Naive thymus-derived CD4-positive, alpha-beta T cell (primary cell): ENCODE measurements at regions not wholly inside any gene's neighbourhood (a gene's known extent, or its start where the extent isn't known, plus 50 kb on each side); places are given as distances from the start of the nearest gene placed in this dataset.

Experiments used
- ATAC-seq: fragments of 150-1000 bp; cut with Tn5 transposase; 2 replicates; pipeline ENCODE4 v1.10.0; 2021; ENCODE audit warnings: mild to moderate bottlenecking, moderate library complexity
- CTCF ChIA-PET: fragments of 350-600 bp; sonication (Branson Sonifier 250); formaldehyde crosslinking; loops from one replicate; lab custom pipeline; 2021; ENCODE audit warnings: antibody characterized with exemption; lab: Charles Lee
- POLR2A ChIA-PET: fragments of 350-600 bp; sonication (Branson Sonifier 250); formaldehyde crosslinking; loops from one replicate; lab custom pipeline; 2021; ENCODE audit warnings: antibody characterized with exemption, inconsistent platforms; lab: Charles Lee
- DNase-seq, 9 donors: peaks; one replicate each; pipeline versions ENCODE4 v3.0.0 to v3.0.0-alpha.2; 2020 to 2022; ENCODE audit warnings: mixed read lengths in 1 of 9
- H3K27ac ChIP-seq: one replicate; pipeline ENCODE4 v1.7.0; 2013; ENCODE audit warnings: mild to moderate bottlenecking, low read depth, low read length, moderate library complexity
- H3K27me3 ChIP-seq, 2 donors: one replicate each; pipeline ENCODE4 v1.7.0; 2013; ENCODE audit warnings: low read length in 2 of 2, mild to moderate bottlenecking in 2 of 2, moderate library complexity in 2 of 2; ENCODE audit not compliant: control insufficient read depth in 2 of 2, insufficient read depth in 2 of 2
- H3K36me3 ChIP-seq, 3 experiments: 1 replicate in 2 of 3; 2 replicates in 1 of 3; pipeline ENCODE4 v1.7.0; 2013; ENCODE audit warnings: low read length in 3 of 3, mild to moderate bottlenecking in 3 of 3, moderate library complexity in 1 of 3; ENCODE audit not compliant: insufficient read depth in 3 of 3, control insufficient read depth in 2 of 3
- H3K4me1 ChIP-seq, 2 donors: one replicate each; pipeline ENCODE4 v1.7.0; 2013; ENCODE audit warnings: low read length in 2 of 2, mild to moderate bottlenecking in 2 of 2, moderate library complexity in 1 of 2; ENCODE audit not compliant: control insufficient read depth in 2 of 2, insufficient read depth in 2 of 2
- H3K4me3 ChIP-seq: 2 replicates; pipeline ENCODE4 v1.7.0; 2013; ENCODE audit warnings: mild to moderate bottlenecking, low read length
- H3K9me3 ChIP-seq, 3 experiments: 1 replicate in 2 of 3; 2 replicates in 1 of 3; pipeline ENCODE4 v1.7.0; 2013; ENCODE audit warnings: low read length in 3 of 3; ENCODE audit not compliant: control insufficient read depth in 2 of 3
- H3K27ac Mint-ChIP-seq, 9 donors: one replicate each; pipeline ENCODE4 v1.8.0; 2020 to 2022; ENCODE audit warnings: mixed read lengths in 9 of 9, mild to moderate bottlenecking in 8 of 9, moderate library complexity in 5 of 9, inconsistent platforms in 2 of 9
- H3K27me3 Mint-ChIP-seq, 5 donors: one replicate each; pipeline ENCODE4 v1.8.0; 2021 to 2022; ENCODE audit warnings: mixed read lengths in 5 of 5, mild to moderate bottlenecking in 1 of 5
- H3K36me3 Mint-ChIP-seq, 5 donors: one replicate each; pipeline ENCODE4 v1.8.0; 2020 to 2022; ENCODE audit warnings: mixed read lengths in 5 of 5, mild to moderate bottlenecking in 3 of 5, inconsistent platforms in 1 of 5
- H3K4me1 Mint-ChIP-seq, 7 donors: one replicate each; pipeline ENCODE4 v1.8.0; 2020 to 2022; ENCODE audit warnings: mixed read lengths in 7 of 7, mild to moderate bottlenecking in 3 of 7, inconsistent platforms in 1 of 7
- H3K4me3 Mint-ChIP-seq, 10 donors: one replicate each; pipeline ENCODE4 v1.8.0; 2020 to 2022; ENCODE audit warnings: mild to moderate bottlenecking in 10 of 10, mixed read lengths in 10 of 10, moderate library complexity in 6 of 10, inconsistent platforms in 2 of 10
- H3K9me3 Mint-ChIP-seq, 11 donors: one replicate each; pipeline ENCODE4 v1.8.0; 2020 to 2022; ENCODE audit warnings: mixed read lengths in 11 of 11, mild to moderate bottlenecking in 4 of 11, inconsistent platforms in 1 of 11, moderate library complexity in 1 of 11
- intact Hi-C, 2 donors: fragments of 100-400 bp; cut with micrococcal nuclease; formaldehyde crosslinking; loops; one replicate each; pipeline ENCODE4 v1.15.1; 2023

DNA sequence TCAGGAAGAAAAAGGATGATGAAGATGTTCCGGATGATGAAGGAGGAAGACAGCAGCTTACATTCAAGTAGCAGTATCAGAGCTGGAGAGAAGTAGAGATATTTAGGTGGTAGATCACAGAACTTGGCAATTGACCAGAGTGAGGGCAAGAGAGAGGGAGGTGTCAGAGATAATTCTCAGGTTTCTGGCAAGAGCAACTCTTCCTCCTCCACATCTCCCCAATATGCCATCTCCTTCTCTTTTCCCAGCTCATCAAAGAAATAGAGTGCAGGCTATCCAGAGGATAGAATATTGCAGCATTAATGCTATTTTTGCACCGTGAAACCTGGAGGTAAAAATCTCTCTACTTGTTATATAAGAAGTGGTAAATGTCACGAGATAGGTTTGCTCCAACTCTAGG lies 64.9 kb upstream of the OPCML start:
- DNase-seq (no peak), ATAC-seq (no peak)
- ChIA-PET CTCF (no interaction called here), POLR2A (no interaction called here)
- Histone ChIP-seq H3K27me3 (no peaks in the 10 kb centered on the region), H3K27ac (no peak overlapping the region), H3K9me3 (no peaks in the 10 kb centered on the region), H3K4me3 (no peak overlapping the region), H3K36me3 (no peaks in the 10 kb centered on the region), H3K4me1 (no peaks in the 10 kb centered on the region)
- Mint-ChIP-seq H3K36me3 (no peaks in the 10 kb centered on the region), H3K4me3 (no peak overlapping the region), H3K9me3 (peaks cover 0 to 7% (median 0%) of the 10 kb centered on the region in 11 donors), H3K27ac (no peak overlapping the region), H3K27me3 (peaks cover 0 to 15% (median 7%) of the 10 kb centered on the region in 5 donors), H3K4me1 (no peaks in the 10 kb centered on the region)
- intact Hi-C loops: no loop called here

DNA sequence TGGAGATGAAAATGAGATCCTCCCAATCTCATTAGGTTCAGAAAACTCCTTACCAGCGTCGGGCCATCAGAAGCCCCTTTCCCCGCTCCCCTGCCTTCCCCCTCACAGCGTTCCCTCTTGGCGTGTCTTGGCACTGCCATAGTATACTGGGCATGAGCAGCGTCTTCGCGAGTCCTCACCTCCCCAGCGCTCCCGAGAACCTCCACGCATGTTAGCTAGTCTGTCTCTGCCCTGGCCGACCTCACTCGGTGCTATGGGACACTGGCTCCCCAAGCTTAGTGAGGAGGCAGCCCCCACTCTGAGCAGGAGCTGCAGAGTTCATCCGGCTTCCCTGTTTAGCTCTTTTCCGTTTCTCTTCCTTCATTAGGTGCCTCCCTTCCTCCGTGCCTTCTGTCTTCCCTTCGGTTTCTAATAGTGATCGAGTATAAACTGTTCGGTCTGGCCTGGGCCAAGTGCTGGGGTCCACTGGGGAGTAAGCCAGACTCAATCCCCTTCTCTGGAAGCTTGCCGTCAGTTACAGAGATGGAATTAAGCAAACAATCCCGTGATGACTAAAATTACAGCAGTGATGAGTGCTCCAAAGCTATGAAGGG lies 63.8 kb upstream of the OPCML start:
- no peaks in the 10 kb centered on the region for H3K4me1 Mint-ChIP-seq
- Histone ChIP-seq H3K27ac (no peak overlapping the region), H3K36me3 (no peaks in the 10 kb centered on the region), H3K27me3 (no peaks in the 10 kb centered on the region), H3K9me3 (no peaks in the 10 kb centered on the region), H3K4me3 (no peak overlapping the region), H3K4me1 (no peaks in the 10 kb centered on the region)
- ATAC-seq (no peak), DNase-seq (no peak)
- CTCF ChIA-PET: no interaction called here
- no peak overlapping the region for H3K27ac Mint-ChIP-seq
- POLR2A ChIA-PET: no interaction called here
- intact Hi-C loops: no loop called here
- no peak overlapping the region for H3K4me3 Mint-ChIP-seq
- peaks cover 0 to 7% (median 0%) of the 10 kb centered on the region in 11 donors for H3K9me3 Mint-ChIP-seq
- H3K36me3 Mint-ChIP-seq: no peaks in the 10 kb centered on the region
- peaks cover 0 to 6% (median 0%) of the 10 kb centered on the region in 5 donors for H3K27me3 Mint-ChIP-seq

DNA sequence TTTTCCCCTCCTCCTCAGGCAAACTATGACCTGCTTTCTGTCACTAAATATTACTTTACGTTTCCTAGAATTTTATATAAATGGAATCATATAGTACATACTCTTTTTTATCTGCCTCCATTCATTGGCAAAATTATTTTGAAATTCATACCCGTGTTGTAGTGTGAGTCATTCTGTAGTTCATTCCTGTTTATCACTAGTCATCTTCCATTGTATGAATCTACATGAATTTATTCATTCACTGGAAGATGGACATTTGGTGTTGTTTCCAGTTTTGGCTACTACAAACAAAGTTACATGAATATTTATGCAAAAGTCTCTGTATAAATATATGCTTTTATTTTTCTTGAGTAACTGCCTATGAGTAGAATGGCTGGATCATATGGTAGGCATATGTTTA lies 60.7 kb upstream of the OPCML start:
- ATAC-seq (no peak), DNase-seq (no peak)
- H3K27ac Mint-ChIP-seq: no peak overlapping the region
- ChIA-PET CTCF (no interaction called here), POLR2A (no interaction called here)
- H3K9me3 Mint-ChIP-seq: peaks cover 0 to 4% (median 0%) of the 10 kb centered on the region in 11 donors
- H3K4me1 Mint-ChIP-seq: no peaks in the 10 kb centered on the region
- no peak overlapping the region for H3K4me3 ChIP-seq
- H3K9me3 ChIP-seq: no peaks in the 10 kb centered on the region
- no peaks in the 10 kb centered on the region for H3K27me3 ChIP-seq
- no peaks in the 10 kb centered on the region for H3K27me3 Mint-ChIP-seq
- H3K27ac ChIP-seq: no peak overlapping the region
- no peaks in the 10 kb centered on the region for H3K36me3 Mint-ChIP-seq
- H3K36me3 ChIP-seq: no peaks in the 10 kb centered on the region
- H3K4me1 ChIP-seq: no peaks in the 10 kb centered on the region
- no peak overlapping the region for H3K4me3 Mint-ChIP-seq
- intact Hi-C loops: no loop called here

DNA sequence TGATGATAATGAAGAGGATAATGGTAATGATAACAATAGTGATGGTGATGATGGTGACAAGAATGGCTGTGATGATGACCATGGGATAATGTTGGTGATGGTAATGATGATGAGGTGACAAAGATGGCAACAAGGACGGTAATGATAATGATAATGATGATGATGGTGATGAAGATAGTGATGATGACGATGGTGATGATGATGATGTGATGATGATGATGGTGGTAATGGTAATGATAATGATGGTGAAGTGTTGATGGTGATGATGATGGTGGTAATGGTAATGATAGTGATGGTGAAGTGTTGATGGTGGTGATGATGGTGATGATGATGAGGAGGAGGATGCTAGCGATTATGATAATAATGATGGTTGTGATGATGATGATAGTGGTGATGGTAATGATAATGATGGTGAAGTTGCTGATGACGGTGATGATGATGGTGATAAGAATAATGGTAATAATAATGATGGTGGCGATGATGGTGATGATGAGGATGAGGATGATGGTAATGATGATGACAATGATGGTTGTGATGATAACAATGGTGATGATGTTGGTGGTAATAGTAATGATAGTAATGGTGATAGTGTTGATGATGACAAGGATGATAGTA lies 54.7 kb upstream of the OPCML start:
- Mint-ChIP-seq H3K27me3 (peaks cover 0 to 6% (median 0%) of the 10 kb centered on the region in 5 donors), H3K27ac (no peak overlapping the region)
- intact Hi-C loops: no loop called here

DNA sequence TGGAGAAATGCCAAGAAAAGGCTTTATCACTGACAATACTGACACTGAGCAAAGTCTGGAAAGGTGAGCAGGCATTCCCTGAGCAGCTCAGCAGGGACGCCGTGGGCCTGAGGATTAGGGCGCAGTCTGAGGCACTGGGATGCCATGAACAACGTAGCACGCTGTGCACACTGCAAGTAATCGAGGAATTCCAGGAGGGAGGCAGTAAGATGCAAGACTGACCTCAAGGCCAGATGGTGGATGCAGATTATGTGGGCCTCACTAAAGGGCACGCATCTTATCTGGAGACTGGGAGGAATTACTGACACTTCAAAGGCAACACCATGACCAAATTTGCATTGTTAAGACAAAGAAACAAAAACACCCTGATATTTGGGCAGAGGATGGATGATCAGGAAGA lies 50.4 kb upstream of the OPCML start:
- no peaks in the 10 kb centered on the region for H3K4me1 ChIP-seq
- ChIA-PET POLR2A (no interaction called here), CTCF (no interaction called here)
- H3K27me3 ChIP-seq: no peaks in the 10 kb centered on the region
- Mint-ChIP-seq H3K4me3 (no peak overlapping the region), H3K27ac (no peak overlapping the region), H3K36me3 (no peaks in the 10 kb centered on the region), H3K27me3 (peaks cover 0 to 13% (median 0%) of the 10 kb centered on the region in 5 donors), H3K4me1 (peaks cover 0 to 2% (median 0%) of the 10 kb centered on the region in 7 donors), H3K9me3 (peaks cover 0 to 11% (median 5%) of the 10 kb centered on the region in 11 donors)
- DNase-seq (no peak), ATAC-seq (no peak)
- intact Hi-C loops: no loop called here
- no peaks in the 10 kb centered on the region for H3K9me3 ChIP-seq
- no peaks in the 10 kb centered on the region for H3K36me3 ChIP-seq
- H3K4me3 ChIP-seq: no peak overlapping the region
- no peak overlapping the region for H3K27ac ChIP-seq

More for the DNA sequence above, 54.7 kb upstream of the OPCML start:
- Mint-ChIP-seq H3K9me3 (peaks cover 0 to 8% (median 5%) of the 10 kb centered on the region in 11 donors), H3K4me3 (no peak overlapping the region), H3K36me3 (no peaks in the 10 kb centered on the region), H3K4me1 (no peaks in the 10 kb centered on the region)
- Histone ChIP-seq H3K4me1 (no peaks in the 10 kb centered on the region), H3K4me3 (no peak overlapping the region), H3K9me3 (no peaks in the 10 kb centered on the region), H3K36me3 (no peaks in the 10 kb centered on the region), H3K27ac (no peak overlapping the region), H3K27me3 (no peaks in the 10 kb centered on the region)
- CTCF ChIA-PET: no interaction called here
- POLR2A ChIA-PET: no interaction called here
- DNase-seq (no peak), ATAC-seq (no peak)

DNA sequence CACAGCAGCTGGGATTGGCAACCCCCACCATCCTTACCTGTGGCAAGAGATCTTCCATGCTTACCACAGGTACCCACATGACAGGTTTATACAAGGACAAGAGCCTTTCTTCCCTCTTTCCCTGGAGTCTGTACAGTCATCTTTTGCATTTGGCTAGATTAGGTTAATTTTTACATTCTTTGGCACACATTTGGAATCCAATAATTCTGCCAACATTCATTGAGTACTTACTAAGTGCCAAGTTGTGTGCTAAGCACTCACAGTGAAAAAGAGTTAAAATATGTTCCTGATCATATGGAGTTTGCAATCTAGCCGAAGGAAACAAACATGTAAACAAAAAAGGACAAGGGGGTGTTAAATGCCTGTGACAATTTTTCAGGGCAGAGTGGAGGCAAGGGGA lies 50.0 kb upstream of the OPCML start:
- DNase-seq: no peak
- POLR2A ChIA-PET: no interaction called here
- peaks cover 0 to 11% (median 5%) of the 10 kb centered on the region in 11 donors for H3K9me3 Mint-ChIP-seq
- H3K4me1 Mint-ChIP-seq: peaks cover 0 to 2% (median 0%) of the 10 kb centered on the region in 7 donors
- Histone ChIP-seq H3K4me3 (no peak overlapping the region), H3K27ac (no peak overlapping the region), H3K36me3 (no peaks in the 10 kb centered on the region), H3K27me3 (no peaks in the 10 kb centered on the region), H3K9me3 (no peaks in the 10 kb centered on the region), H3K4me1 (no peaks in the 10 kb centered on the region)
- H3K27me3 Mint-ChIP-seq: peaks cover 0 to 13% (median 0%) of the 10 kb centered on the region in 5 donors
- CTCF ChIA-PET: no interaction called here
- H3K4me3 Mint-ChIP-seq: no peak overlapping the region
- intact Hi-C loops: no loop called here
- no peaks in the 10 kb centered on the region for H3K36me3 Mint-ChIP-seq
- H3K27ac Mint-ChIP-seq: no peak overlapping the region
- ATAC-seq: no peak
